ENCODE measurements at regions not wholly inside any gene's neighbourhood (a gene's known extent, or its start where the extent isn't known, plus 50 kb on each side); places are given as distances from the start of the nearest gene placed in this dataset.
A peak's percentile ranks its signal among the peaks of the same experiment; 100 is the strongest.

GRCh38 chr16:85334718-85335583, 222.7 kb upstream of the CIBAR2 start:
- intact Hi-C loops (cut with DNase I) = no loop called here
- WGBS, 2 donors = 12 to 15% methylated on average over 34 to 35 of the region's 35 CpGs
- H3K27me3 ChIP-seq = no peaks in the 10 kb centered on the region
- FAIRE-seq = no peak
- H3K9me3 ChIP-seq = no peaks in the 10 kb centered on the region
- peak overlapping the region in 2 of 4 donors; percentile 23 to 24 for H3K4me3 ChIP-seq
- ATAC-seq = peak; percentile 80 to 85 (median 80)
- peak; percentile 78 to 87 (median 82) for DNase-seq
- peak overlapping the region; percentile 81 to 89 (median 84) for H3K27ac ChIP-seq
- peaks cover 8 to 24% (median 12%) of the 10 kb centered on the region in 3 donors for H3K4me1 ChIP-seq
- TF ChIP-seq CTCF (IDR thresholded peaks at IDR 0.05) = no peak
- H3K36me3 ChIP-seq = no peaks in the 10 kb centered on the region

- H3K27me3 ChIP-seq = no peaks in the 10 kb centered on the region
- no peaks in the 10 kb centered on the region for H3K9me3 ChIP-seq
- H3K27ac ChIP-seq = peak overlapping the region; percentile 81 to 89 (median 84)
- no peak for FAIRE-seq
- peaks cover 8 to 15% (median 12%) of the 10 kb centered on the region in 3 donors for H3K4me1 ChIP-seq
- no peak for ATAC-seq
- peak overlapping the region in 2 of 4 donors; percentile 23 to 24 for H3K4me3 ChIP-seq
- intact Hi-C loops (cut with DNase I) = no loop called here
- no peak for TF ChIP-seq CTCF (IDR thresholded peaks at IDR 0.05)
- H3K36me3 ChIP-seq = no peaks in the 10 kb centered on the region
- no peak for DNase-seq
- WGBS, 2 donors = 58 to 66% methylated on average over 24 of the region's 24 CpGs
Measured at GRCh38 chr16:85335584-85336491, 223.6 kb upstream of the CIBAR2 start.

- ATAC-seq (no peak), DNase-seq (no peak)
- H3K4me1 ChIP-seq = peaks cover 8 to 14% (median 12%) of the 10 kb centered on the region in 3 donors
Measured at GRCh38 chr16:85337910-85338637, 225.8 kb upstream of the CIBAR2 start.

GRCh38 chr16:85338638-85338982, 226.3 kb upstream of the CIBAR2 start:
- ATAC-seq = no peak
- 92% methylated on average over 15 of the region's 15 CpGs for WGBS, 2 donors
- Histone ChIP-seq H3K4me1 (peaks cover 8 to 14% (median 12%) of the 10 kb centered on the region in 3 donors), H3K9me3 (no peaks in the 10 kb centered on the region), H3K36me3 (no peaks in the 10 kb centered on the region), H3K4me3 (no peak overlapping the region), H3K27ac (no peak overlapping the region), H3K27me3 (no peaks in the 10 kb centered on the region)
- TF ChIP-seq CTCF (IDR thresholded peaks at IDR 0.05) = no peak
- FAIRE-seq = no peak
- intact Hi-C loops (cut with DNase I) = no loop called here
- no peak for DNase-seq

More at GRCh38 chr16:85337910-85338637, 225.8 kb upstream of the CIBAR2 start:
- no peaks in the 10 kb centered on the region for H3K9me3 ChIP-seq
- WGBS, 2 donors = 92 to 95% methylated on average over 11 of the region's 11 CpGs
- H3K4me3 ChIP-seq = no peak overlapping the region
- H3K27me3 ChIP-seq = no peaks in the 10 kb centered on the region
- H3K27ac ChIP-seq = no peak overlapping the region
- intact Hi-C loops (cut with DNase I) = no loop called here
- H3K36me3 ChIP-seq = no peaks in the 10 kb centered on the region
- no peak for TF ChIP-seq CTCF (IDR thresholded peaks at IDR 0.05)
- FAIRE-seq = no peak

Data from pancreas (tissue), 10 donors.